HG03196 (cell line): ENCODE measurements at regions not wholly inside any gene's neighbourhood (a gene's known extent, or its start where the extent isn't known, plus 50 kb on each side); places are given as distances from the start of the nearest gene placed in this dataset.
"Not testable (repeated sequence)": the region's sequence is repeated elsewhere in the genome, so short reads cannot be mapped to it uniquely, and the experiment has no call there.

ENCODE experiments used
- ATAC-seq: cut with Tn5 transposase; IDR thresholded peaks from one replicate; pipeline ENCODE4 v1.9.1; 2021; ENCODE audit not compliant: unreplicated experiment

DNA sequence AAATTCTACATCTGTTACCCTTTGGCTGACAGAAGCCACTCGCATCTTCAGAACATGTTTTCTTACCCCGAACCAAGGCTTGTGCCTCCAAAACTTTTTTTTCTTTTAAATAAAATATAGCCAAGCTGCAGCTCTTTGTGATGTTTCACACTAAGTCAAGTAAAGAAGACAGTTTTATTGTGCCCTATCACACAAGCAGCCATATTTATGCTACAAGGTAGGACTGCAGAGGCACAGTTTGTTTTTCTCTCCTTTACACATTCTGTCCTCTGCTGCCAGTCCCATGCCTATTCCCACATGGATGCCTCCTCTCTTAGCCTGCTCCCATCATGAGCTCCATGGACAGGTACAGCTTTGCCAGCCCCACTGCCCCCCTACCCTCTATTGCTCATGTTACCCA lies 219.6 kb upstream of the THUMPD2 start:
- no peak for ATAC-seq

DNA sequence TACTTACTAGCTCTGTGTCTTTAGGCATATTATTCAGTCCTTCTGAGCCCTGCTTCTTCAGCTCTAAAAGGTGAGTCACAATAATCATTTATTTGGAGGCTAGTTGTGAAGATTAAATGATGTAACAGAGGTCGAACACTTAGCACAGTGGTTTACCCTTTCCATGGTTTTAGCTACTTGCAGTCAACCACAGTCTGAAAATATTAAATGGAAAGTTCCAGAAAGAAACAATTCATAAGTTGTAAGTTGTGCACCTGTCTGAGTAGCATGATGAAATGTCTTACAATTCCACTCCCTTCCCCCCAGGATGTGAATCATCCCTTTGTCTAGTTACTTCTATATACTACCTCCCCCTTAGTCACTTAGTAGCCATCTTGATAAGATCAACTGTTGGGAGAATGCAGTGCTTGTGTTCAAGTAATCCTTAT lies 217.6 kb upstream of the THUMPD2 start:
- no peak for ATAC-seq

DNA sequence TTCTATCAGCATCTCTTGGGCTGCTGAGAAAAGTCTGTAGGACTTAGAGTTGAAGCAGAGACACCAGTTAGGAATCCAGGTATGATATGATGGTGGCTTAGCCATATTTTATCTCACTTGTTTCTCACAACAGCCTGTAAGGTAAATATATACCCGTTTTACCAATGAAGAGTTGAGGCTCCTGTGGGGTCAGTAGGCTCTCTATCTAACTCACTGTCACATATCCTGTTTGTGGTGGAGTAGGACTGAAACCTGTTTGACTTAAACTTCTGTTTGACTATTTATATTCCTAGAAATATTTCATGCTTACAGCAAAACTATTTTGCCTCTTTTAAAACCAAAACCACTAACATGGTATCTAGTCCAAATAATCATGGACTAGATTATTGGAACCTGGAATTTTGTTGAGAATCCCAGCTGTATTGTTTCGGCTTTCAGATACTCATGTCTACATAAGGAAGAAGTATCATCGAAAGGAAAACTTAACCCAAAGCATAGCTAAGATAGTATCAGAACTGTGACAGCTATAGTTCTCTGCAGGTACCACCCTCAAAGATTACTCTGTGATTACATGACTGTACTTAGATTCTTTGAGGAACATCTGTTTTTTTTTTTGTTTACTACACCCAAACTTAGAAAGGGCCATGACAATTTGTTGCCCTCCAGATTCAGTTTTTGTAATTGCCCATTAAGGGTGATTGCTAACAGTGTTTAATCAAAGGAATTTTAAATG lies 216.1 kb upstream of the THUMPD2 start:
- no peak for ATAC-seq

DNA sequence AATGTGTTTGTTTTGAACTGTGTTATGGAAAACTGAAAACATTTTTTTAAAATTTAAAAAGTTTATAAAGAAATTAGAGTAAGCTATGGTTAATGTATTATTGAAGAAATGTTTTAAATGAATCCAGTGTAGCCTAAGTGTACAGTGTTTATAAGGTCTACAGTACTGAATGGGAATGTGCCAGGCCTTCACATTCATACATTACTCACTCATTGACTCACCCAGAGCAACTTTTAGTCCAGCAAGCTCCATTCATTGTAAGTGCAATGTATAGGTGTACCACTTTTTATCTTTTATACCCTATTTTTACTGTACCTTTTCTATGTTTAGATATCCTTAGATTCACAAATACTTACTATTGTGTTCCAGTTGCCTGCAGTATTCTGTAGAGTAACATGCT lies 215.1 kb upstream of the THUMPD2 start:
- no peak for ATAC-seq

DNA sequence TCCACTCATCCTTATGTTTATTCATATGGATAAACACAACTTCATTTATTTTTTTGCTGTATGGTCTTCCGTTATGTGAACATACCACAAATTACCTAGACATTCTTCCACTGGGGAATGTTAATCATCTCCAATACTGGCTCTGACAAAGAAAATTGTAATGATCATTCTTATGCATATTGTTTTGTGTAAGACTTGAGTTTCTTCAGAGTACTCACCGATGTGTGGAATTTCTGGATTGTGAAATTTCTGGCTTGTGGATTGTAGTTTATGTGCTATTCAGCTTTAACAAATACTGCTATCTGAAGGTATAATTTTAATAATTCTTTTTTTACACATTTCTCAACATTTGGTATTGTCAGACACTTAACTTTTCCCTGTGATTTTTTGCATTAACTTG lies 212.2 kb upstream of the THUMPD2 start:
- ATAC-seq, result no peak

DNA sequence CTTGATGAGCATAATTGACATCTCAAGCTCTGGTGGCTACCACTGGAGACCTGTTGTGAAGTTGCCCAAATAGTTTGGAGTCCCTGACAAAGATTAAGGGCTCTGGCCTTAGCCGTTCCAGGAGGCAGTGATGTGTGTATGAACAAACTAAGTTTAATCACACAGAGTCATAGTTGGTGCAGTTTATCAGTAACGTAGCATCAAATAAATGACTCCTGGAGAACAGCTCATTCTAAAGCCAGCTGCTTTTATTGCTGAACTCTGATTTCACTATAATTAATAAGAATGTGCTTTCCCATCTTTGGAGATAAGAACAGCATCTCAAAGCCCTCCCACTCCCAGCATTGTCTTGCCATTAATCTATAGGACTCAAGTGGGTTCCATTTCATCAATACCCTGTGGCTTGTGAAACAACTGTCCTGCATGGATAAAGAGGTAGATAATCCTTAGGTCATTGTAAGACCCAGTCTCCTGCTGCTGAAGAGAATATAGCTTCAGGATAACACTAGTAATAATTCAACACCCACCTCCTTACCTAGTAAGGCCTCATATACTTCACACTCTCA lies 211.4 kb upstream of the THUMPD2 start:
- ATAC-seq, result no peak

DNA sequence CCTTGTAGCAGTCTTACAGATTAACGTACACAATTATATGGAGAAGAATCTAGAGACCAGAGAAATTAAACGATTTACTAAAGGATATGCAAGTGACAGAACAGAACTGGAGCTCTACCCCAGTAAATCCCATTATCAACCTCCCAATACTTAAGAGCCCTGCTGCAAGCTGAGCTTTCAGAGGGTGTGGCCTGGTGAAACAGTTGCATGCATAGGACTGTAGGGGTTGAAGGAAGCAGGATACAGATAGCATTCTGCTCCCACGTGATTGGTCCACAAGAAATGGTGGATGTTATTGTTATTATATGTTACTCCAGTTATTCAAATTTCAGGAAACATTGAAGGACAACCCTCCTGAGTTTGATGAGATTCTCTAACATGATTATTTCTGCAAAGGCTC lies 210.8 kb upstream of the THUMPD2 start:
- no peak for ATAC-seq

DNA sequence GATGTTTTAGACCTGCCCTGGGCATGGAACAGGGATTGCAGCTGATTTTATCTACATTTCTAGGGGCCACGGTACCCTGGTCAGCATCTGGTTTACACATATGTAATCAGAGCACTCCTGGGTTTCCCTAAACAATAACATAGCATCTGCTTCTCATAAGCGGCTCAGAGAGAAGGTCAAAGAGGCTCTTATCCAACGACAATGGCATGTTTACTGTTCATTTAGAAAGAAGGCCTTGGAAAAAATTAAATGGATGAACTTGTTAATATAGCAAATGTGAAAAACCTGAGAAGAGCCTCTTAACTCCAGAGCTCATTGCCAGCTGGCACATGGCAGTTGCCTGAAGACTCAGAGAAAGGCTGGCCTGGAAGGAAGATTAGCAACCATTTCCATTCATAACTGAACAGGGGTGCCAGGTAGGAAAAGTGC lies 202.8 kb upstream of the THUMPD2 start:
- no peak for ATAC-seq

DNA sequence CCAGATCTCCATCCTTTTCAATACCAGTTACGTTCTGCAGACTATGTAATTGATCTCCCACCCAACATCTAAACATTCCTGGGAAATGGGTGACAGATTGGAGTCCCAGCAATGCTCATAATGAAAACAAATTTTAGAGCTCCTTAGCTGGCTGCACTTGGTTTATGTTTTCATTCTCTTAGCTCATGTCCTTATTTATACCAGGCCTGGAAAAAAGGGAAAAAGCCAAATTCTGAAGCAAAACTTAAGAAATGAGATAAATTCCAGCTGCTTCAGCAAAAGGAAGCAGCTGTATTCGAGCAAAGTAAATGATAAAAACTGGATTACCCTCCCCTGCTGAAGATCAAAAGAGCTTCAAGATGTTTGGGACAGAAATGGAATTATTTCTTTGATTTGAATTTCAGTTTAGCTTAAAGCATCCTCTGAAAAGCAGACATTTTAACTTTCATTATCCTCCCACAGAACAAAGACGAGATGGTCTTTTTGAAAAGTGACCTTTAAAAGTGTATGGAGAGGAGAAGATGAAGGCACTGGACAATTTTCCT lies 196.5 kb upstream of the THUMPD2 start:
- ATAC-seq, result no peak

DNA sequence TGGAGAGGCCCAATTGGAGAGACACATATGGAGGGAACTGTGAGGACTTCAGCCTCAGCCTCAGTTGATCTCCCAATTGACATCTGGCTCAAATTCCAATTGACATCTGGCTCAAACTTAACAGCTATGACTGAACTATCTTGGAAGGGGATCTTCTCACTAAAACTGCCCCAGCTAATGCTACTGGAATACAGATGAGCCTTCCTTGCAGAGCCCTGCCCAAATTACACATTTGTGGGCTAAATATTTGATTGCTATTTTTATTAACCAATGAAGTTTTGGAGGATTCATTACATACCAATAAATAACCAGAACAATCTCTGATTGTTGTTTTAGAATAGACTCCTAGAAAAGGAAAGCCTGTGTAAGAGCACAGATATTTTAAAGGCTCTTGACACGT lies 189.0 kb upstream of the THUMPD2 start:
- no peak for ATAC-seq

DNA sequence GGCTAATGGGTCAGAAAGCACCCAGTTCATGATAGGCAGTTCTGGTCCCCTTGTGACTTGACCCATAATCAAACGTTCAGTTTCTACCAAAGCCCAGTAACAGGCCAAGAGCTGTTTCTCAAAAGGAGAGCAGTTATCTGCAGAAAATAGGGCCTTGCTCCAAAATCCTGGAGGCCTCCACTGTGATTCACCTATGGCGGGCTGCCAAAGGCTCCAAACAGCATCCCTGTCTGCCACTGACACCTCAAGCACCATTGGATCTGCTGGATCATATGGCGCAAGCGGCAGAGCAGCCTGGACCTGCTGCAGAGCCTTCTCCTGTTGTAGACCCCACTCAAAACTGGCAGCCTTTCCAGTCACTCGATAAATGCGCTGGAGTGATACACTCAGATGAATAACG lies 181.6 kb upstream of the THUMPD2 start:
- ATAC-seq, result not testable (repeated sequence)

DNA sequence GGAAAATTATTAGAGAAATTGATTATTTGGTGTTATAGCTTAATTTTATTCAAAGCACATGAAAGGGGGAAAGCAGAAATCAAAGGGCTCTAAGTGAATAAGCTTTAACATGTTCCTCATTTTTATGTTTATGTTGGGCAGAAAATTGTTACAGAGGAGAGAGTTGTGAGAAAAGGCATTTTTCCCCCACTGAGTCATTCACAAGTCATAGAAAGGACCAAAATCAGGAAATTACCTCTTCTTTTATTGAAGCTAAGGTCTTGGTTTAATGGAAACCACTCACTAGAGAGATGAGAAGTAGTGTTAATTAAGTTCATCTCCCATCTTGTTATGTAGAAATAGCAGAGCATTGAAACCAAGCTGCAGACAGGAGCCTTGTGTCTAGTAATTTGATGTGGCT lies 175.3 kb upstream of the THUMPD2 start:
- ATAC-seq, result no peak

DNA sequence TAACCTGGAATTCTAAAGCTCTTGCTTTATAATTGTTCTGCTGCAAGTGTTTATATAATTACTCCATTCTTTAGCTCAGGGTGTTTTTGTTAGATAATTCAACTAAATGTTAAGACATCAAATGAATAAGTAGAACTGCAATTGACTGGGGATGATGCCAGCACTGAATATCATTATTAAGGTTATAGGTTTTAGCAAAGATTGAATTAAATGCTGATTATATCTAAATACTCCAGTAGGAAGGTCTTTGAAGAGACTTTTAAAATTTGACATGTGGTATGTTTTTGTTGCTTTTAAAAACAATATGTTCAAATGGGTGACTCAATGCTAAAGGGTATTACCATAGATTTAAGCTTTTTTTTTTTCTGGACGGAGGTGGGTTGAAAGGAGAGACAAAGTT lies 170.1 kb upstream of the THUMPD2 start:
- ATAC-seq, result no peak

DNA sequence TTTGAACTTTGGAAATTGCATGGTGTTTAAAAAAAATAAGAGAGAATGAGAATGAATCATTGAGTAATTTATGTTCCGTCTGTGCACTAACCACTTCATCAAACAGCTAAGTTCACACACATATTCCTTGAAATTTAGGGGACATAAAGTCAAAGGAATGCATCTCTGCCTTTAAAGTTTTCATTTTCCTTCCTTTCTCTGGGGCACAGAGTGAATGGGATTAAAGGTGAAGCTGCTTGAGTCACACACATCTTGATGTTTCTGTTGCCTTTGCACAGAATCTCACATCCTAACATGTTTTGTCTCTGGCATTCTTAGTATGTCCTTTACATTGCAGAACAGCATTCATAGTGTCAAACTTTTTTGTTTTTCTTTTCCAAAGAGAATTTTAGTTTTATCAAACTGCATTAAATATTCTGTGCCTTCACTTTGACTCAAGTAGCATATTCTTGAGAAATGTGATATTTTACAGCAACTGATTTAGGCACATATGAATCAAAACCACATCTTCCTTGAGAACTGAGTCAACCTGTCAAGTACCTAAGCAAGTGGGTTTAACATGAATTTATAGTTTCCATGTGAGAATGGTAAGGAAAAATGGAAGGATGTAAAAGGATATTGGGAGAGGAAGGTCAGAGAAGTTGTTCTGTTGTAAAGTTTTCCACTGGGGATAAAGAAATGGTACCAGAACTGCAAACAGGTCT lies 169.1 kb upstream of the THUMPD2 start:
- ATAC-seq, result no peak

DNA sequence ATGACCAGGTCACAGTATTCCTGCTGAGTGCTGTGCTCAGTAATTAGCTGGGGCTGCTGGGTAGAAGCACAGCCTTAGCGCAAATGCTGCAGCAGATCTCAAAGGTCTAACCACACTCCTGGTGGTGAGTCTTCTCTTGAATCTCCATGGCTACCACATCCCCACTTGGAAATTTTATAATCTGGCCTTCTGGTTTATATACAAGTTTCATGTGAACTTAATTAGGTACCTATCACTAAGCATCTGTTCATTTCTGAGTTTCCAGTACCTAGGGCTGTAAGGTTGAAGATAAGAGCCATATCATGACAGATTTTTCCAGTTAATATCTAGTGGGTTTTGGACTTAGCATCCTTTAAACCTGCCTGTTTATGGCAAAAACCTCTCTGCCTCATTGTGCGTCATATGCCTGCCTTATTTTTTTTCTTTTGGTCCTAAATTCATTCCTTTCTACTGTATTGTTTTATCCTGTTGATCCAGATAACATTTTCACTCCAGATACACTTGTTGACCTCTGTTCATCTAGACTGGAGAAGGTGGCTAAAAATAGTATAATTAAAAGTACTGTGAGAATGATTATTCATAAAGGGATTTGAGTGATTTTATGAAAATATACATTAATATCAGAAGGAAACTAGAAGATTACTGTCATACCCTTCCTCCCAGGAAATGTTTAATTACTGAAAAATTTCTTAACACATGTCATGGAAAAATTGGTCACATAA lies 168.4 kb upstream of the THUMPD2 start:
- no peak for ATAC-seq

DNA sequence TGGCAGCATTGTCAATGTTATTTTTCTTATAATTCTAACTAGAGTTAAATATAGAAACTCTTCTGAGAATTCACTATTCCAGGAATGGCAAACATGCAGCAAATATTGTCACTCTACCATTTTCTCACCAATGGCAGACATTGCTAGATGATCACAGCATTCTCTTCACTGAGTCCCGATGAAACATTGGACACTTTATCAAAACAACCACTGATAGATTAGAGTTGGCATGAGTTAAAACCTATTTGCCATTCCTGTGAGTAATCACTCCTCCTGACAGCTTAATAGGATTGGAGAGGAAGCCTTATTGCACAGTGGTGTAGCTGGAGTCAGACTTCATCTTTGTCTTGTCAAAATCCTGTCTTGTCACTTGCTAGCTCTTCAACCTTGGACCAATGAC lies 163.9 kb upstream of the THUMPD2 start:
- no peak for ATAC-seq

DNA sequence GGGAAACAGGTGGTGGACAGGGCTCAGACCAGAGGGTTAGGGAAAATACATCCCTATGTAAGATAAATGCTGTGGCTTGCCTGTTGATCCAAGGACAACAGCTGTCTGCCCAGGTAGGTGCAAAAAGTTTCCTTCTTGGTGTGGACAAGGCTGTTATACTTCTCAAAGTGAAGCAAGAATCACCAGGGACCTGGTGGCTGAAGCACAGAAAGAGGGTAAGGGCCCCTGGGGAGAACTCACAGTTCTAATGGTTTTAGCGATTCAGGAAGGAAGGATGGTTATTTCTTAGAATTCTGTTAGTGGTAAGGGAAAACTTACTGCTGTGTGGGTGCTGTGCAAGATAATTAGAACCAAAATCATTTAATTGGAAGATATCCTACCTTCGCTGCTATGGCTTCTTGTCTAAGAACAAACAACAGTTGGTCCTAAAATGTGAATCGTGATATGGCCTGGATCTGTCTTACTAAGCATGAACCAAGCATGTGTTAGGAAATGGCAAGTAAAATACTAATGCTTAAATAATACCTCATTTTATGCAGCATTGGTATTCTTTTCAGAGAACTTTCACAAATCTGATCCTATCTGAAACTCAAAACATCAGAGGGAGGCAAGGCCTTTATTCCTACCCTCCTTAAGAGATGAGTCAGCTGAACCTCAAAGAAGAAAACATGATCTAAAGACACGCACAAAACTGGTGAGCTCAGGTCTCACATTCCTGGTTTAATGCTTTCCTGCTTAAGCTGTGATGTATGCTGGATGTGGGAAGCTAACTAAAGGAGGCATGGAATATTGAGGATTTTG lies 159.2 kb upstream of the THUMPD2 start:
- no peak for ATAC-seq

DNA sequence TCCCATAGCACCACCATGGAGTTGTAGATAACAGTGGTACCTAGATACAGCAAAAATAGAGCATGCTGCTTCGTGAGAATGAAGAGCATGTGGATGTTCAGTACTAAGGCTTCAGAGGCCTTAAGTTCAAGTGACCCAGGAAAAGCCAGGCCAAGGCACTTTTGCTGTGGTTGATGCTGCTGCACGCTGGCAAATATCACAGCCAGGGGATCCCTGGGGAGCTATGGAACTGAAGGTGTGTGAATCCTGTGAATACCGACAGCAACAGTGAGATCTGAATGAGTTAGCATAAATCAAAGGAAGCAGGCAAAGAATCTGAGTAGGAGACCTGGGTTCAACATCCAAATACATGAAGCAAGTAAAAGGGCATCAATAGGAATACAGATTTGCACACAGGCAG lies 158.6 kb upstream of the THUMPD2 start:
- ATAC-seq, result no peak

DNA sequence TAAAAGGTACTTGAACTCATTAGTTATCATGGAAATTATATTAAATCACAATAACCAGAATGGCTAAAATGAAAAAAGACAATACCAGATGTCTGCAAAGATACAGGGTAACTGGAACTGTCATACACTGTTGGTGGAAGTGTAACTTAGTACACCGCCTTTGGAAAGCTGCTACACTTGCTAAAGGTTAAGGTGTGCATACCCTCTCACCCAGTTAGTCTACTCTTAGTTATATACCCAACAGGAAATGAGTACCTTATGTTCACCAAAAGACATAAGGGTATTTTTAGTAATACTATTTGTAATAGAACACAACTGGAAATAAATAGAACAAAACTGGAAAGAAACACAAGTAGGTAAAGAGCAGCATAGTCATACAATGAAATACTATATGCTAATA lies 155.8 kb upstream of the THUMPD2 start:
- ATAC-seq, result no peak

DNA sequence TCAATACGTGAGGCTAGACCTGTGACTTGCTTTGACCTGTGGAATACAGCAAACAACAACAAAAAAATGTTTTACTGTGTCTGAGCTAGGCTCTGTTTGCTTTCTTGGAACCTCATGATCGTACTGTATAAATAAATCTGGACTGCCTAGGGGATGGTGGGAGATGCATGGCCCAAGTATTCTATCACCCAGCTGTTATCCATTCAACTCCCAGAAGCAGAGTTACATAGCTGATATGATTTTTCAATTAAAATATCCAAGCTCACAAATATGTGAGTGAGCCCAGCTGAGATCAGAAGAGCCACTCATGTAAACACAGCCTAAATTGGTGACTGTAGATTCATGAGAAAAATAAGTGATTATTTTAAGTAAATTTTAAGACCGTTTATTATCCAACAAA lies 154.1 kb upstream of the THUMPD2 start:
- no peak for ATAC-seq

DNA sequence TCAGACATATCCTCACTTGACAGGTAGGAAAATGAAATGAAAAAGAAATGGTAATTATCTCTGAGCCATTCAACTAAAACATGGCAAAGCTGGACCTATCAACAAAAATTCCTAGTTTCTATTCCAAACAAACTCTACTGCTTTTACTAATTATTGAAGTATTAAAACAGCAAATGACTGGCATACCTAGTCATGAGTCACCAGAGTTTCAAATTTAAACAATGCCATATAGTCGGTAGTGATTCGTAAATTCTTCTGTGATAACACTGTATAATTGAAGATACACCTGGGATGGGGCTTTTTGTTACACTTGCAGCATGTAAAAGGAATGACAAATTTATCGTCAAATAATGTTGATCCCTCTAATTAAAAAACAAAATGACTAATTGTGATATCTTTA lies 153.1 kb upstream of the THUMPD2 start:
- no peak for ATAC-seq
